Adipocyte (in vitro differentiated cells): ENCODE measurements at regions not wholly inside any gene's neighbourhood (a gene's known extent, or its start where the extent isn't known, plus 50 kb on each side); places are given as distances from the start of the nearest gene placed in this dataset.

Experiments
- DNase-seq: peaks from one replicate; pipeline ENCODE4 v3.0.0-alpha.2; 2015; ENCODE audit warnings: low read depth
- H3K27me3 ChIP-seq: replicated peaks from 2 replicates; pipeline ENCODE4 v1.7.0; 2013; ENCODE audit warnings: mild to moderate bottlenecking, low read length, moderate library complexity; ENCODE audit not compliant: control insufficient read depth, insufficient read depth
- H3K36me3 ChIP-seq: 2 replicates; pipeline ENCODE4 v1.7.0; 2013; ENCODE audit warnings: low read length, mild to moderate bottlenecking, moderate library complexity; ENCODE audit not compliant: control insufficient read depth, insufficient read depth, severe bottlenecking
- H3K4me1 ChIP-seq: 2 replicates; pipeline ENCODE4 v1.7.0; 2013; ENCODE audit warnings: mild to moderate bottlenecking, low read length, moderate library complexity; ENCODE audit not compliant: control insufficient read depth, insufficient read depth
- H3K4me3 ChIP-seq: 2 replicates; pipeline ENCODE4 v1.7.0; 2013; ENCODE audit warnings: mild to moderate bottlenecking, low read length, moderate library complexity
- H3K9ac ChIP-seq: 2 replicates; pipeline ENCODE4 v1.7.0; 2013; ENCODE audit warnings: mild to moderate bottlenecking, low read length, moderate library complexity
- H3K9me3 ChIP-seq: 2 replicates; pipeline ENCODE4 v1.7.0; 2013; ENCODE audit warnings: mild to moderate bottlenecking, low read length, moderate library complexity; ENCODE audit not compliant: control insufficient read depth

DNA sequence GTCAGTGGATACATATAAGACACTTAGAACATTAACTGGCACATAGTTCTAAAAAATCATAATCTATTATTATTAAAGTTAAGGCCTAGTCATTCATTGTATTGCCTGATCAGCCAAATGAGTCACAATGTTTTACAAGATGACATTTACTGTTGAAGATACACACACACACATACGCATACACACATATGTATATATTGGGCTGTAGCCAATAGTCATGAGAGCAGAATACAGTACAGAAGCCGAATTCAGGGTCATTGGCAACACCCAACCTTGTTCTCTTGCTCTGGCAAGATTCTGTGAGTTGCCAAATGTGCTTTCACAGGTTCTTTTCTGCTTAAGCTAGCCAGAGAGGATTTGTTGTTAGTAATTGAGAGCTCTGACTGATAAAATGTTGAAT lies 922.8 kb upstream of the MAP3K7 start:
- Histone ChIP-seq H3K27me3 (no peaks in the 10 kb centered on the region), H3K9me3 (no peaks in the 10 kb centered on the region), H3K36me3 (no peaks in the 10 kb centered on the region), H3K9ac (no peak overlapping the region), H3K4me1 (no peaks in the 10 kb centered on the region), H3K4me3 (no peak overlapping the region)
- no peak for DNase-seq

DNA sequence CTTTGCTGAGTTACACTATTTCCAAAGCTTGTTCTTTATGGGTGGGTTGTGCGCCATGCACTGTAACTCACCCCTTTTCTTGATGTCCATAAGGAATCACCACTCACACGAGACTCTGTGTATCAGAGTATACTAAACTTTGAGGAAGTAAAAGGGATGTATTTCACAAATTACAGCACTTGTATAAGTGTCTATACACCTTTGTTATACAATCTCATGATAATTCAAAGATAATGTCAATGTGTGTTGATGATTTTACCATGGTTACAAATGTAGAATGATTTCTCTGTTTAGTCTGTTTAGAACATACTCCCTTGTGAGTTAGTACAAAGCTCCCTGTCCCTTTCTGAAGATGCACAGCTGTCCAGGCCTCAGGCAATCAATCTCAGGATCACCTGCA lies 922.2 kb upstream of the MAP3K7 start:
- H3K9me3 ChIP-seq = no peaks in the 10 kb centered on the region
- no peak overlapping the region for H3K4me3 ChIP-seq
- H3K4me1 ChIP-seq = no peaks in the 10 kb centered on the region
- H3K9ac ChIP-seq = no peak overlapping the region
- H3K27me3 ChIP-seq = no peaks in the 10 kb centered on the region
- DNase-seq = no peak
- no peaks in the 10 kb centered on the region for H3K36me3 ChIP-seq

DNA sequence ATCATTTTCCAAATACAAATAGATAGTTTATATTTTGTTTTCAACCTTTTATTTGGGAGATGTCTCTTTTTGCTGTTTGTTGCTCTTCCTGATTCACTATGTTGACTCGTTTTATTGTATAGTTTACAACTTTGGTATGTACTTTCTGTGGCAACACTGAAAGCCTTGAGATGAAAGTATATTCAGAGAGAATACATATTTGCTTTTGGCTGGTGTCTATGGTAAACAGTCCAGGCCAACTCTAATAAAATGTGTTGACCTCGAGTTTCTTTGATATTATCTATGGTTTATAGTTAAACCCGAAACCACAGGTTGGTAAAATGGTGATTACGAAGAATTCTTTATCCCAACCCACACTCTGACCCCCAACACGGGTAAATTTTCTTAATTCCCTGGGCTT lies 919.6 kb upstream of the MAP3K7 start:
- Histone ChIP-seq H3K4me3 (no peak overlapping the region), H3K9me3 (no peaks in the 10 kb centered on the region), H3K27me3 (no peaks in the 10 kb centered on the region), H3K4me1 (no peaks in the 10 kb centered on the region), H3K36me3 (no peaks in the 10 kb centered on the region), H3K9ac (no peak overlapping the region)
- no peak for DNase-seq

DNA sequence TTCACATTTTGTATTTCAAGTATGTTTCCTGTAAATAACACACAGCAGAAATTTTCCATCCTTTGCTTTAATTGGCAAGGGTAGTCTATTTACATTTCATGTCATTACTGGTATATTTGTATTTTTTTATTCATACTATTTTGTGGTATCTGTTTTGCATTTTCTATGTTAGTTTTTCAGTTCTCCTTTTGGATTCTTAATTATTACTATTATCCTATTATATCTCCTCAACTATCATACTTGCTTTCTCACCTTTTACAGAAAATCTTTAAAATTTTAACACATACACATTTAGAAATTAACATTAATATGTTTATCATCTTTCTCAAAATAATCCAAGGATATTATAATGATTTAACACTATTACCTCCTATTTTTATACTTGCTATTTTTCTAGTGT lies 918.3 kb upstream of the MAP3K7 start:
- no peaks in the 10 kb centered on the region for H3K9me3 ChIP-seq
- no peaks in the 10 kb centered on the region for H3K27me3 ChIP-seq
- no peak for DNase-seq
- H3K9ac ChIP-seq = no peak overlapping the region
- no peaks in the 10 kb centered on the region for H3K4me1 ChIP-seq
- H3K4me3 ChIP-seq = no peak overlapping the region
- H3K36me3 ChIP-seq = no peaks in the 10 kb centered on the region

DNA sequence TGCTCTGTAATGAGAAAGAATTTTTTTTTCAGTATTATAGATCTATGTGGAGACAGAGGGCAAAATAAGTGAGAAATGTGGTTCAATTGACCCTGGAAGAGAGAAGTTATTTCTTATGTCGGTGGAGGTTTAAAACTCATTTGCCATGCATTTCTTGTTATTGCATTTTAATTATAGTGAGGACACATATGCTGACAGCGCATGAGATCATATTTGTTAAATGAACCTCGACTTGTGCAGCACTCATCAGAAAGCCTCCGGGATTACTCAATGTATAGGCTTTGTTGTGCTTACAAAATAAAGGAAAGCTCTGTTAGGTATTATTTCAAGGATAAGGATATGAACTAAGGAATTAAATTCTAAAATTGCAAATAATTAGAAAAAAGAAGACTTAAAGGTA lies 915.1 kb upstream of the MAP3K7 start:
- H3K4me3 ChIP-seq = no peak overlapping the region
- no peak overlapping the region for H3K9ac ChIP-seq
- no peaks in the 10 kb centered on the region for H3K4me1 ChIP-seq
- DNase-seq = no peak
- no peaks in the 10 kb centered on the region for H3K36me3 ChIP-seq
- H3K27me3 ChIP-seq = no peaks in the 10 kb centered on the region
- H3K9me3 ChIP-seq = no peaks in the 10 kb centered on the region

DNA sequence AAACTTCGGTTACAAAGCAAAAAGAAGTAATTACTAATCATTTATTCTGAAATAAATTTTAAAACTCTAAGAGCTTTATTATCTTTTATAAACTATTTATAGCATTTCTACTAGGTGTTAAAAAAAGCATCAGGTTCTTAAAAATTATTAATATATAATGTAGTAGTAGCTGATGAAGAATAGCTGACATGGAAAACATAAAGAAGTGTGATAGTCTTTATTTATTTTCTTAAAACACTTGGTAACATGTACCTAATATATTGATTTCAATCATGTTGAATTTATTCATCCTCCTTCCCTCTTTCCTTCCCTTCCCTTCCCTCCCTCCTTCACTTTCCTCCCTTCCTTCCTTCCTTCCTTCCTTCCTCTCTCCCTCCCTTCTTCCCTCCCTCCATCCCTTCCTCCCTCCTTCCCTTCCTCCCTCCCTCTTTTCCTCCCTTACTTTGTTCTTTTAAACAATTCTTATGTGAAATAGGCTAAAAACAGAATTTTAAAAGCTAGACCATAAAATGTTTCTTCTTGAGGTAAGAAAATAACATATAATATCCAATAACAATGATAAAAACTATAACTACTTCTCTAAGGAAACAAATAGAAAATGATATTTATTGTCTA lies 913.9 kb upstream of the MAP3K7 start:
- no peaks in the 10 kb centered on the region for H3K9me3 ChIP-seq
- no peak overlapping the region for H3K4me3 ChIP-seq
- DNase-seq = no peak
- no peaks in the 10 kb centered on the region for H3K4me1 ChIP-seq
- no peak overlapping the region for H3K9ac ChIP-seq
- no peaks in the 10 kb centered on the region for H3K36me3 ChIP-seq
- no peaks in the 10 kb centered on the region for H3K27me3 ChIP-seq

DNA sequence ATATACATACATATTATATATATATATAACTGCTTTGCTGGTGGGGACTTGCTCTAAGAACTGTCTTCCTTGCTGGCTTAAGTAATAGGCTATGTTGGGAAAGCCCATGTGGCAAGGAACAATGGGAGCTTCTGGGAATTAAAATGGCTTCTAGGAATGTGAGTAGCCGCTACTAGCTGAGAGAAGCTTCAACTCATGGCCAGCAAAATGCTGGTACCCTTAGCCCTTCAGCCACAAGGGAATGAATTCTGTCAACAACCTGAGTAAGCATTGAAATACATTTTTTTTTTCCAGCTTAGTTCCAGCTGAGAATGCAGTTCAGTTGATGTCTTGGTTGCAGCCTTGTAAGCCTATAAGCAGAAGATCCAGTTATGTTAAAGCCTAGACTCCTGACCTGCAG lies 911.7 kb upstream of the MAP3K7 start:
- no peak overlapping the region for H3K9ac ChIP-seq
- no peaks in the 10 kb centered on the region for H3K36me3 ChIP-seq
- no peaks in the 10 kb centered on the region for H3K27me3 ChIP-seq
- no peaks in the 10 kb centered on the region for H3K9me3 ChIP-seq
- DNase-seq = no peak
- H3K4me1 ChIP-seq = no peaks in the 10 kb centered on the region
- no peak overlapping the region for H3K4me3 ChIP-seq

DNA sequence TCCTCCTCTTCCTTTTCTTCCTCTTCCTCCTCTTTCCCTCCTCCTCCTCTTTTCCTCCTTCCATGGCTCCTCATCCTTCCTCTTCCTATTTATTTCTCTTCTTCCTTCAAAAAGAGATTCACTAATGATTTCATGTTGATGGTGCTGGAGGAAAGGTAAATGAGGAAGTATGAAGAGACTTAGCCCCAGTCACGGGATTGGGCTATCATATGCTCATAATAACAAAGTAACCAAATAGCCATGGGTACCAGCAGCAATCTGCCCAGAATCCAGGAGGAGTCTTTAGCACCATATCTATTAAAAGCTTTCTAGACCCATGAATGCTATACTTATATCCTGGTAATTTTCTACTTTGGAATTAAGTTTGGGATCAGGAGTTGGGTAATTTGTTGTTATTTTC lies 910.9 kb upstream of the MAP3K7 start:
- Histone ChIP-seq H3K9me3 (no peaks in the 10 kb centered on the region), H3K27me3 (no peaks in the 10 kb centered on the region), H3K4me3 (no peak overlapping the region), H3K36me3 (no peaks in the 10 kb centered on the region), H3K4me1 (no peaks in the 10 kb centered on the region), H3K9ac (no peak overlapping the region)
- DNase-seq = no peak

DNA sequence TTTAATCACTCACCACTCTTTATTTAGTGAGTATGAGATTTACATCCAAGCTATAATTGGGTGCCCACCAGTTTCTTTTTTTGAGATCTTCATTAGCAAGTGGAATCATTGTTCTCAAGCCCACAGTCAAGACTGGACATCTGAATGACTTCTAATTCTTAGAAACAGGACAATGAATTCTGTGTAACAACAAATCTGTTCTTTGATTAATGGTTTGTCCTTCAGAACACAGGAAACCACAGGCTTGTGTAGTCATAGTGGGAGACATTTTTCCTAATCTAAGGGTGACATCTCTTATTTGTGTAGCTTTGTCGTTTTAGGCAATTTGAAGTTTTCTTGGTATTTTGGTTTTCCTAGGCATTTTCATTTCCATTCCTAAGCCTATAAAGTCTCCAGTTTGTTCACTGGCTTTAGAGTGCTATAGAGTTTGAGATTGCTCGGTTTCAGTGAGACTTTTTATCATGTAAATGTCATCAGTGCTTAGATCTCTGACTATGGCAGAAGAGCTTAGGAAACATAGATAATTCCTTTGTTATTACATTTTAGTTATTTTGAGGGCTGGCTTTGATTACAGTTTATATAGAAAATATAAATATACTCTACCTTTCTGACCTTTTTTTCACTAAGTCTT lies 903.9 kb upstream of the MAP3K7 start:
- no peaks in the 10 kb centered on the region for H3K9me3 ChIP-seq
- no peak overlapping the region for H3K9ac ChIP-seq
- H3K4me3 ChIP-seq = no peak overlapping the region
- DNase-seq = no peak
- no peaks in the 10 kb centered on the region for H3K27me3 ChIP-seq
- no peaks in the 10 kb centered on the region for H3K4me1 ChIP-seq
- H3K36me3 ChIP-seq = no peaks in the 10 kb centered on the region

DNA sequence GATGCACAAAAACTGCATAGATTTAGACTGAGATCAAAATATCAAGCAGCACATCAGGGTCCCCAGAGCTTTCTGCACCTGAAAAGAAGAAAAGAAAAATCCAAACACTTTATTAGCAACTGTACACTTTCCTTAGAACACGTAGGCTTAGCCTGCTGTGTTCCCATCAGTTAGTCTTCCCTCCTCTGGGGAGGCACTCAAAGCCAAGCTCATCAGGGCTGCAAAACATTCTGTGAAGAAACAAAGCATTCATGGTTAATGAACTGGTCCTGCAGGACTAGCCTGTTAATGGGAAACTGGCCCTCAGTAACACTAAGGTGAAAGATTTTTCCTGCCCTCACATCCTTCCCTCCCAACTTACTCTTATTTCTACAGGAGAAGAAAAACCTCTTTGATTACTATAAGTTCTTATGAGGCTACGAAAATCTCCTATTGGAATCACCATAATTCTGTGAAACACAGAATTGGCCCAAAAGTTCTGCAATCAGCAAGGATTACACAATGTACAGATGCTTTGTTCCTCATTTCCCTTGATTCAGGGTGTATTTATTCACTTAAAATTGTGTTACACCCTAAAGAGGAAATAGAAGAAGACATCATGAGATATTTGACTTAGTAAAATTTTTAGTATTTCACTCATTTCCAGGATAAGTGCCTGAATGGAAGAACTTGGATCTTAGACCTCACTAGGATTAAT lies 901.0 kb upstream of the MAP3K7 start:
- Histone ChIP-seq H3K4me1 (no peaks in the 10 kb centered on the region), H3K9me3 (no peaks in the 10 kb centered on the region), H3K27me3 (no peaks in the 10 kb centered on the region), H3K4me3 (no peak overlapping the region), H3K36me3 (no peaks in the 10 kb centered on the region), H3K9ac (no peak overlapping the region)
- no peak for DNase-seq

DNA sequence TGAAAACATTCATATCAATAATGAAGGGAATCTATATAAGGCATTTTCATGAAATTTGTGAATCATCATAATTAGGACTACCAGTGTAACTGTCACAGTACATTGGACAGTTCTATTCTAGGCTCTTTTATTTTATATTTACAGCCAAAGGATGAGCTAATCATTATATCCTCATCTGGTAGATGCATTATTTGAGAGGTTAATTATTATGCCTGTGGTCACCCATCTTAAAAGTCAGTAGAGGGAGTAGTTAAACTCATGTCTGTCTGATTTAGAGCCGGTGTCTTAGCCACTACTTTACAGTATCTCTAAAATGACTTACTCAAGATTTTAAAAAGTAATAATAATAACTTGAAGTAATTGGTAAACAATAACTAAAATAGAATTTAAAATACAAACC lies 899.3 kb upstream of the MAP3K7 start:
- Histone ChIP-seq H3K36me3 (no peaks in the 10 kb centered on the region), H3K4me3 (no peak overlapping the region), H3K4me1 (no peaks in the 10 kb centered on the region), H3K9ac (no peak overlapping the region), H3K9me3 (no peaks in the 10 kb centered on the region), H3K27me3 (no peaks in the 10 kb centered on the region)
- no peak for DNase-seq
